Body of pancreas (tissue), 4 donors: ENCODE measurements at regions not wholly inside any gene's neighbourhood (a gene's known extent, or its start where the extent isn't known, plus 50 kb on each side); places are given as distances from the start of the nearest gene placed in this dataset.

Experiments
- ATAC-seq: fragments of 150-250 bp; one replicate; pipeline ENCODE4 v1.9.1; 2016
- DNase-seq, 4 donors: peaks; one replicate each; pipeline ENCODE4 v3.0.0-alpha.2; 2019
- H3K27ac ChIP-seq, 4 donors: fragments of 200-600 bp; sonication (generic); 1 replicate in 3 of 4; 2 replicates in 1 of 4; pipeline versions ENCODE4 v1.5.1 to v1.6.1; 2016 to 2019; ENCODE audit warnings: mild to moderate bottlenecking in 1 of 4, mixed read lengths in 1 of 4, moderate library complexity in 1 of 4
- H3K27me3 ChIP-seq, 2 donors: fragments of 200-600 bp; sonication (generic); one replicate each; pipeline ENCODE4 v1.6.0; 2016; ENCODE audit warnings: mild to moderate bottlenecking in 1 of 2
- H3K36me3 ChIP-seq, 2 donors: fragments of 200-600 bp; sonication (generic); replicated peaks in 1 of 2; 2 replicates each; pipeline ENCODE4 v1.5.1; 2016; ENCODE audit warnings: low read depth in 2 of 2; ENCODE audit not compliant: insufficient read depth in 1 of 2
- H3K4me1 ChIP-seq: fragments of 200-600 bp; sonication (generic); one replicate; pipeline ENCODE4 v1.6.0; 2016
- H3K4me3 ChIP-seq, 2 donors: fragments of 200-600 bp; sonication (generic); 1 replicate in 1 of 2; 2 replicates in 1 of 2; pipeline ENCODE4 v1.5.1; 2016 to 2019
- H3K9me3 ChIP-seq, 3 donors: fragments of 200-600 bp; sonication (generic); 1 replicate in 2 of 3; 2 replicates in 1 of 3; pipeline ENCODE4 v1.5.1; 2016
- POLR2A ChIP-seq, 3 donors: fragments of 450-650 bp; IDR thresholded peaks; one replicate each; pipeline ENCODE4 v1.6.1; 2016; ENCODE audit warnings: antibody characterized with exemption in 3 of 3, mild to moderate bottlenecking in 2 of 3
- WGBS, 2 donors: methylation state at CpG; one replicate each; pipeline ENCODE4 v1.1.5; 2017; 5-methylcytosine and 5-hydroxymethylcytosine counted together
- intact Hi-C: fragments of 100-400 bp; cut with DNase I; formaldehyde crosslinking; loops from one replicate; pipeline ENCODE4 v1.15.1; 2023
- TF ChIP-seq, protein P1 (sequence below), 7 experiments: fragments of 450-650 bp in 4 of 7; fragments of 200-600 bp in 3 of 7; sonication (generic) in 3 of 7; IDR thresholded peaks; one replicate each; pipeline ENCODE4 v1.5.1; 2016 to 2019; ENCODE audit warnings: antibody characterized with exemption in 7 of 7

DNA sequence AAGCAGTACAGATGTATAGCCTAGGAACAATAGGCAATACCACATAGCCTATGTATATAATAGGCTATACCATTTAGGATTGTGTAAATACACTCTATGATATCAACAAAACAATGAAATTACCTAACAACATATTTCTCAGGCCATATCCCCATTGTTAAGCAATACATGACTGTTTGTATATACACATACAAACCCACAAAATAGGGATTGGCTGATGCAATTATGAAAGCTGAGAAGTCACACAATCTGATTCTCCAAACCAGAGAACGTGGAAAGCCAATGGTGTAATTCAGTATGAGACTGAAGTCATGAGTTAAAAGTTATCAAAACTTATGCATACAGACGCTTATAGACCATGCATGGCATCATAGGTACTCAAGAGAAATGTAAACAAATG, 700.1 kb upstream of the RAG2 start:
- H3K36me3 ChIP-seq = no peaks in the 10 kb centered on the region
- no peak for ATAC-seq
- intact Hi-C loops = no loop called here
- H3K4me3 ChIP-seq = no peak overlapping the region
- TF ChIP-seq, protein P1, sequence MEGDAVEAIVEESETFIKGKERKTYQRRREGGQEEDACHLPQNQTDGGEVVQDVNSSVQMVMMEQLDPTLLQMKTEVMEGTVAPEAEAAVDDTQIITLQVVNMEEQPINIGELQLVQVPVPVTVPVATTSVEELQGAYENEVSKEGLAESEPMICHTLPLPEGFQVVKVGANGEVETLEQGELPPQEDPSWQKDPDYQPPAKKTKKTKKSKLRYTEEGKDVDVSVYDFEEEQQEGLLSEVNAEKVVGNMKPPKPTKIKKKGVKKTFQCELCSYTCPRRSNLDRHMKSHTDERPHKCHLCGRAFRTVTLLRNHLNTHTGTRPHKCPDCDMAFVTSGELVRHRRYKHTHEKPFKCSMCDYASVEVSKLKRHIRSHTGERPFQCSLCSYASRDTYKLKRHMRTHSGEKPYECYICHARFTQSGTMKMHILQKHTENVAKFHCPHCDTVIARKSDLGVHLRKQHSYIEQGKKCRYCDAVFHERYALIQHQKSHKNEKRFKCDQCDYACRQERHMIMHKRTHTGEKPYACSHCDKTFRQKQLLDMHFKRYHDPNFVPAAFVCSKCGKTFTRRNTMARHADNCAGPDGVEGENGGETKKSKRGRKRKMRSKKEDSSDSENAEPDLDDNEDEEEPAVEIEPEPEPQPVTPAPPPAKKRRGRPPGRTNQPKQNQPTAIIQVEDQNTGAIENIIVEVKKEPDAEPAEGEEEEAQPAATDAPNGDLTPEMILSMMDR (IDR thresholded peaks at IDR 0.05) = no peak
- TF ChIP-seq POLR2A (IDR thresholded peaks at IDR 0.05) = no peak
- H3K4me1 ChIP-seq = no peaks in the 10 kb centered on the region
- peaks cover 0 to 5% (median 0%) of the 10 kb centered on the region in 3 donors for H3K9me3 ChIP-seq
- 40 to 48% methylated on average over 2 of the region's 2 CpGs for WGBS, 2 donors
- no peaks in the 10 kb centered on the region for H3K27me3 ChIP-seq
- H3K27ac ChIP-seq = no peak overlapping the region
- DNase-seq = no peak

DNA sequence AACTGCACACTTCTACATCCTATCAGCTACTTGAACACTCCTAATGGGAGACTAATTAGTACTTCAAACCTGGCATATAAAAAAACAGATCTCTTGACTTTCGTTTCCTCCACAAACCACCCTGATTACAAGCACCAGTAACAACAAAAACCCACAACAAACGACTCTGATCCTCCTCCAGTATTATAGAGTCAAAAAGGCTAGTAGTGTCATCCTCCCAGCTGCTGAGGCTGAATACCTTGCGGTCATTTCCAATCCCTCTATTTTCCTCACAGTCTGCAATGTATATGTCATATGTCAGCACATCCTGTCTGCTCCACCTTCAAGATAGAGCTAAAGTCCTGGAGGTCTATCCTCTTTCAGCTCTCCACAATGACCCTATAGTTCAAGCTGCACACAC, 688.9 kb upstream of the RAG2 start:
- no peak overlapping the region for H3K27ac ChIP-seq
- WGBS, 2 donors = 46 to 58% methylated on average over 3 of the region's 3 CpGs

DNA sequence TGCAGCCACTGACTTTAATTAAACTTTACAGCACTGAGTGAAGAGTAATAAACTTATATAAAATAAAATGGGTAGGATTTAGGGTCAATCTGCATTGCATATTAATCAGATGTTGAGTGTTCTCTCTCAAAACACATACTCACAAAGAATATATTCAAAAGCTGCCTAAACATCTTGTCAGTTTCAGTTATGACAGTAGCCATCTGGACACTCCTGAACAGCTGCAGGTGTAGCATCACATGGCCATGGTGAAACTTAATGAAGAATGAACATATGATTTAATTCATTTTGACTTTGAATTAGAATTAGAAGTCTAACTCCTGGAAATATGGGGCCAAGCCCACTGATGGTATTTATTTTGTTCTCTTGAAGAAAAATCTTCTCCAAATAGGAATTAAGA, 684.3 kb upstream of the RAG2 start:
- Histone ChIP-seq H3K27ac (no peak overlapping the region), H3K36me3 (no peaks in the 10 kb centered on the region), H3K9me3 (no peaks in the 10 kb centered on the region), H3K4me3 (no peak overlapping the region), H3K4me1 (no peaks in the 10 kb centered on the region), H3K27me3 (no peaks in the 10 kb centered on the region)
- DNase-seq (no peak), ATAC-seq (no peak)
- intact Hi-C loops = no loop called here
- no peak for TF ChIP-seq POLR2A (IDR thresholded peaks at IDR 0.05)
- TF ChIP-seq, protein P1 (IDR thresholded peaks at IDR 0.05) = no peak

More for the DNA sequence above, 688.9 kb upstream of the RAG2 start:
- Histone ChIP-seq H3K27me3 (no peaks in the 10 kb centered on the region), H3K4me1 (no peaks in the 10 kb centered on the region), H3K4me3 (no peak overlapping the region), H3K36me3 (no peaks in the 10 kb centered on the region), H3K9me3 (no peaks in the 10 kb centered on the region)
- no peak for ATAC-seq
- TF ChIP-seq, protein P1 (IDR thresholded peaks at IDR 0.05) = no peak
- no peak for TF ChIP-seq POLR2A (IDR thresholded peaks at IDR 0.05)
- no peak for DNase-seq
- intact Hi-C loops = no loop called here

DNA sequence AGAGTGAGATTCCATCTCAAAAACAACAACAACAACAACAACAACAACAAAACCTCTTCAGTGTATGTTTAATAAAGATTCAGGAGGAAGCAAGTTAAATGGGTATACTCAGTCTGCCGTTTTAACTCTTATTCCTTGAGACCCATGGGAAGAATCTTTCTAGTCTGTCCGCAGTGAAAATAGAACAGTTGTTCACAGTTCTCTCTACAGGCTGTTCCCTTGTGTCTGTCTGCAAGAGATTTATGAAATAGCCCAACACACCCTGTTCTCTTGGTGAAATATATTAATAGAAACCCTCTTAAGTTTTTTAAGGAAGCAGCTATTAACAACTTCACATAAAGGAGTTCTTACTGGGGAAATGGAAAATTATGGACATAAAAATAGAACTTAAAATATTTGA, 682.2 kb upstream of the RAG2 start:
- 65 to 66% methylated on average over 2 of the region's 2 CpGs for WGBS, 2 donors
- H3K4me1 ChIP-seq = no peaks in the 10 kb centered on the region
- no peaks in the 10 kb centered on the region for H3K36me3 ChIP-seq
- no peaks in the 10 kb centered on the region for H3K9me3 ChIP-seq
- ATAC-seq (no peak), DNase-seq (no peak)
- TF ChIP-seq, protein P1 (IDR thresholded peaks at IDR 0.05) = no peak
- no peak for TF ChIP-seq POLR2A (IDR thresholded peaks at IDR 0.05)
- intact Hi-C loops = no loop called here
- no peak overlapping the region for H3K4me3 ChIP-seq
- no peak overlapping the region for H3K27ac ChIP-seq
- no peaks in the 10 kb centered on the region for H3K27me3 ChIP-seq

DNA sequence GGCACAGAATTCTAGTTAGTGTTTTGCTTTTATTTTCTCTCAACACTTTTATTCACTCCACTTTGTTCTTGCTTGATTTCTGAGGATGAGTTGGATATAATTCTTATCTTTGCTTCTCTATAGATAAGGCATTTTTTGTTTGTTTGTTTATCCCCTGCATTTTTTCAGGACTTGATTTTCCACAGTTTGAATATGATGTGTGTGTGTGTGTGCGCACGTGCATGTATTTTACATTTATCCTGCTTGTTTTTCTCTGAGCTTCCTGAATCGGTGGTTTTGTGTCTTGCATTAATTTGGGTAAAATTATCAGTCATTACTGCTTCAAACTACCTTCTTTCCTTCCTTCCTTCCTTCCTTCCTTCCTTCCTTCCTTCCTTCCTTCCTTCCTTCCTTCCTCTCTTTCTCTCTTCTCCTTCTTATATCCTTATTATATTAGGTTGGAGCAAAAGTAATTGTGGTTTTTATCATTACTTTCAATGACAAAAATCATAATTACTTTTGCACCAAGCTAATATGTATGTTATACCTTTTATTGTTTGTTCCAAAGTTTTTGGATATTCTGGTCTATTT, 679.9 kb upstream of the RAG2 start:
- Histone ChIP-seq H3K9me3 (no peaks in the 10 kb centered on the region), H3K27me3 (no peaks in the 10 kb centered on the region), H3K27ac (no peak overlapping the region), H3K4me3 (no peak overlapping the region), H3K4me1 (no peaks in the 10 kb centered on the region), H3K36me3 (no peaks in the 10 kb centered on the region)
- no peak for ATAC-seq
- intact Hi-C loops = no loop called here
- 74 to 86% methylated on average over 3 of the region's 3 CpGs for WGBS, 2 donors
- TF ChIP-seq POLR2A (IDR thresholded peaks at IDR 0.05) = no peak
- TF ChIP-seq, protein P1 (IDR thresholded peaks at IDR 0.05) = no peak
- no peak for DNase-seq
